ENCODE measurements at regions not wholly inside any gene's neighbourhood (a gene's known extent, or its start where the extent isn't known, plus 50 kb on each side); places are given as distances from the start of the nearest gene placed in this dataset.

GRCh38 chr13:46951516-46951915 is 54.7 kb upstream of the HTR2A start:
- peak; percentile 83 for DNase-seq (ENCODE audit: low read depth)
- H3K4me3 ChIP-seq (ENCODE audit: low read length) = no peak overlapping the region
- TF ChIP-seq CTCF (IDR thresholded peaks at IDR 0.05; ENCODE audit: insufficient read depth, low read depth, low read length, missing control alignments) = no peak

GRCh38 chr13:46949211-46949610 is 52.4 kb upstream of the HTR2A start:
- peak; percentile 45 for DNase-seq (ENCODE audit: low read depth)
- H3K4me3 ChIP-seq (ENCODE audit: low read length) = no peak overlapping the region
- TF ChIP-seq CTCF (IDR thresholded peaks at IDR 0.05; ENCODE audit: insufficient read depth, low read depth, low read length, missing control alignments) = no peak

GRCh38 chr13:46948338-46948737 is 51.5 kb upstream of the HTR2A start:
- peak; percentile 74 for DNase-seq (ENCODE audit: low read depth)
- H3K4me3 ChIP-seq (ENCODE audit: low read length) = no peak overlapping the region
- TF ChIP-seq CTCF (IDR thresholded peaks at IDR 0.05; ENCODE audit: insufficient read depth, low read depth, low read length, missing control alignments) = no peak

GRCh38 chr13:46947425-46948191 is 50.8 kb upstream of the HTR2A start:
- H3K4me3 ChIP-seq (ENCODE audit: low read length) = no peak overlapping the region
- no peak for DNase-seq (ENCODE audit: low read depth)
- TF ChIP-seq CTCF (IDR thresholded peaks at IDR 0.05; ENCODE audit: insufficient read depth, low read depth, low read length, missing control alignments) = no peak
